ENCODE measurements at regions not wholly inside any gene's neighbourhood (a gene's known extent, or its start where the extent isn't known, plus 50 kb on each side); places are given as distances from the start of the nearest gene placed in this dataset.

GRCh38 chr5:36790847-36791246 lies 85.7 kb upstream of the NIPBL start:
- TF ChIP-seq, protein P1, sequence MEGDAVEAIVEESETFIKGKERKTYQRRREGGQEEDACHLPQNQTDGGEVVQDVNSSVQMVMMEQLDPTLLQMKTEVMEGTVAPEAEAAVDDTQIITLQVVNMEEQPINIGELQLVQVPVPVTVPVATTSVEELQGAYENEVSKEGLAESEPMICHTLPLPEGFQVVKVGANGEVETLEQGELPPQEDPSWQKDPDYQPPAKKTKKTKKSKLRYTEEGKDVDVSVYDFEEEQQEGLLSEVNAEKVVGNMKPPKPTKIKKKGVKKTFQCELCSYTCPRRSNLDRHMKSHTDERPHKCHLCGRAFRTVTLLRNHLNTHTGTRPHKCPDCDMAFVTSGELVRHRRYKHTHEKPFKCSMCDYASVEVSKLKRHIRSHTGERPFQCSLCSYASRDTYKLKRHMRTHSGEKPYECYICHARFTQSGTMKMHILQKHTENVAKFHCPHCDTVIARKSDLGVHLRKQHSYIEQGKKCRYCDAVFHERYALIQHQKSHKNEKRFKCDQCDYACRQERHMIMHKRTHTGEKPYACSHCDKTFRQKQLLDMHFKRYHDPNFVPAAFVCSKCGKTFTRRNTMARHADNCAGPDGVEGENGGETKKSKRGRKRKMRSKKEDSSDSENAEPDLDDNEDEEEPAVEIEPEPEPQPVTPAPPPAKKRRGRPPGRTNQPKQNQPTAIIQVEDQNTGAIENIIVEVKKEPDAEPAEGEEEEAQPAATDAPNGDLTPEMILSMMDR (IDR thresholded peaks at IDR 0.05): no peak
- no peaks in the 10 kb centered on the region for H3K4me1 ChIP-seq

GRCh38 chr5:36792560-36793180 lies 83.9 kb upstream of the NIPBL start:
- DNase-seq (no peak), FAIRE-seq (no peak), ATAC-seq (no peak)
- Histone ChIP-seq H3K27me3 (no peaks in the 10 kb centered on the region), H3K4me1 (no peaks in the 10 kb centered on the region), H3K4me3 (no peak overlapping the region), H3K9me3 (no peaks in the 10 kb centered on the region), H3K36me3 (no peaks in the 10 kb centered on the region), H3K27ac (no peak overlapping the region)
- 74 to 87% methylated on average over 4 of the region's 4 CpGs for WGBS, 2 donors
- TF ChIP-seq, protein P1 (IDR thresholded peaks at IDR 0.05): no peak
- intact Hi-C loops (cut with DNase I): no loop called here

More at GRCh38 chr5:36790847-36791246, 85.7 kb upstream of the NIPBL start:
- Histone ChIP-seq H3K9me3 (no peaks in the 10 kb centered on the region), H3K4me3 (no peak overlapping the region), H3K36me3 (no peaks in the 10 kb centered on the region), H3K27me3 (no peaks in the 10 kb centered on the region), H3K27ac (no peak overlapping the region)
- WGBS, 2 donors: 90 to 95% methylated on average over 1 of the region's 1 CpG
- FAIRE-seq: no peak
- ATAC-seq: no peak
- intact Hi-C loops (cut with DNase I): no loop called here
- DNase-seq: no peak

- no peaks in the 10 kb centered on the region for H3K27me3 ChIP-seq
- 76 to 83% methylated on average over 4 of the region's 4 CpGs for WGBS, 2 donors
- FAIRE-seq: no peak
- ATAC-seq: no peak
- TF ChIP-seq, protein P1 (IDR thresholded peaks at IDR 0.05): no peak
- H3K9me3 ChIP-seq: no peaks in the 10 kb centered on the region
- intact Hi-C loops (cut with DNase I): no loop called here
- H3K4me3 ChIP-seq: no peak overlapping the region
- no peaks in the 10 kb centered on the region for H3K36me3 ChIP-seq
- H3K4me1 ChIP-seq: no peaks in the 10 kb centered on the region
- DNase-seq: no peak
- H3K27ac ChIP-seq: no peak overlapping the region
Measured at GRCh38 chr5:36795366-36795765, 81.2 kb upstream of the NIPBL start.

DNA sequence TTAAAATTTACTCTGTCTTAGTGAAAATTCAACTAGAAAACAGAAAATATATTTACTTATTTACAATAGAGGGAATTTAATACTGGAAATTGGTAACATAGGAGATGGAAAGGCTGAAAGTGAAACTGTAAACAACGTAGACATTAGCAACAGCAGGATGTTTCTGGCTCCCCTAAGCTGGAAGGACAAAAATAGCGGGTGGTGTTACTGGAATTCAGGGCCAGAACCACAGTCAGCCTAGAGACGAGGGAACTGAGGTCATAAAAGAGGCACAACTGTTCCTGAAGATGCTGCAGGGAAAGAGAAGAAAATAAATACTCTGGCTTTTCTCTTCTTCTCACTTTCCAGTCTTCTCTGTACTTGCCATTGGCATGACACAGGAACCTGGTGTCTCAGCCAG lies 80.4 kb upstream of the NIPBL start:
- no peaks in the 10 kb centered on the region for H3K9me3 ChIP-seq

DNA sequence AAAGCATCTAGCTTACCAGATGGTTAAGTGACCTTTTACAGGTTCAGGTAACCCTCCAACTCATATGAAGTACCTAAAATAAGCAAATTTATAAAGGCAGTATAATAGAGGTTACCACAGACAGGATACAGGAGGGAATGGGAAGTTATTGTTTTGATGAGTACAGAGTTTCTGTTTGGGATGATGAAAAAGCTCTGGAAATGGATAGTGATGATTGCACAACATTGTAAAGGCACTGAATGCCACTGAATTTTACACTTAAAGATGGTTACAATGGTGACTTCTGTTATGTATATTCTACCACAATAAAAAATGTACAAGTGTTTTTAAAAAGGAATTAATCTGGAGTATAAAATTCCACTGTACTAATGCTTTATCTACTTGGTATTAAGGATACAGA lies 75.0 kb upstream of the NIPBL start:
- FAIRE-seq (no peak), DNase-seq (no peak), ATAC-seq (no peak)
- Histone ChIP-seq H3K4me1 (no peaks in the 10 kb centered on the region), H3K27ac (no peak overlapping the region), H3K36me3 (no peaks in the 10 kb centered on the region), H3K4me3 (no peak overlapping the region), H3K9me3 (no peaks in the 10 kb centered on the region), H3K27me3 (no peaks in the 10 kb centered on the region)
- TF ChIP-seq, protein P1 (IDR thresholded peaks at IDR 0.05): no peak
- intact Hi-C loops (cut with DNase I): no loop called here

More for the DNA sequence above, 80.4 kb upstream of the NIPBL start:
- ATAC-seq (no peak), DNase-seq (no peak), FAIRE-seq (no peak)
- Histone ChIP-seq H3K4me3 (no peak overlapping the region), H3K27ac (no peak overlapping the region), H3K27me3 (no peaks in the 10 kb centered on the region), H3K4me1 (no peaks in the 10 kb centered on the region), H3K36me3 (no peaks in the 10 kb centered on the region)
- intact Hi-C loops (cut with DNase I): no loop called here
- TF ChIP-seq, protein P1 (IDR thresholded peaks at IDR 0.05): no peak
- WGBS, 2 donors: 69% methylated on average over 3 of the region's 3 CpGs

Measured in pancreas (tissue), 10 donors.